HCT116 (cell line): ENCODE measurements at regions not wholly inside any gene's neighbourhood (a gene's known extent, or its start where the extent isn't known, plus 50 kb on each side); places are given as distances from the start of the nearest gene placed in this dataset.

Experiments
- ATAC-seq: fragments of 200-7000 bp; cut with Tn5 transposase; 2 replicates; pipeline ENCODE4 v1.9.1; 2020; ENCODE audit warnings: mild to moderate bottlenecking, moderate library complexity
- BruUV-seq: library from RNA; stranded (reverse); fragments of 400-500 nt; replicated peaks from 2 replicates; lab custom pipeline; 2021; lab: Mats Ljungman, UMichigan
- CTCF ChIA-PET: fragments of 300-600 bp; sonication (Branson Sonifier 250); formaldehyde crosslinking; loops from one replicate; lab custom pipeline; 2021; ENCODE audit warnings: antibody characterized with exemption; lab: Charles Lee
- POLR2A ChIA-PET: fragments of 300-600, 350-600 bp; sonication (Branson Sonifier 250); formaldehyde crosslinking; loops from one replicate; lab custom pipeline; 2021; ENCODE audit warnings: antibody characterized with exemption; lab: Charles Lee
- RAD21 ChIA-PET, 2 experiments: fragments of 300-600 bp; sonication (Branson Sonifier 250); formaldehyde crosslinking; loops; one replicate each; lab custom pipeline; 2023; ENCODE audit warnings: low total read pairs in 2 of 2; ENCODE audit not compliant: uncharacterized antibody in 2 of 2, unreplicated experiment in 2 of 2, low non-redundant PET in 1 of 2; lab: Charles Lee
- DNase-seq: peaks from one replicate; pipeline ENCODE4 v3.0.0-alpha.2; 2010; ENCODE audit warnings: low read depth, low spot score
- H2AFZ ChIP-seq: fragments of 200-600 bp; shearing (Covaris generic), sonication (generic); 2 replicates; pipeline ENCODE4 v1.6.1; 2017; ENCODE audit warnings: low read depth, mixed run types, mixed read lengths, antibody characterized with exemption, low read length; ENCODE audit not compliant: poor library complexity, severe bottlenecking
- H3K27ac ChIP-seq: 2 replicates; pipeline ENCODE4 v1.5.1; 2012; ENCODE audit warnings: low read depth, low read length
- H3K27me3 ChIP-seq: fragments of 200-600 bp; sonication (generic); 2 replicates; pipeline ENCODE4 v1.6.1; 2016; ENCODE audit warnings: mixed run types, low read length, mixed read lengths; ENCODE audit not compliant: insufficient read depth
- H3K36me3 ChIP-seq, 2 experiments: fragments of 200-500 bp in 1 of 2; fragments of 200-600 bp in 1 of 2; sonication (Bioruptor generic) in 1 of 2; sonication (generic) in 1 of 2; 2 replicates each; pipeline versions ENCODE4 v1.5.1 to v1.6.1; 2014 to 2016; ENCODE audit warnings: low read length in 2 of 2, inconsistent platforms in 1 of 2, mixed read lengths in 1 of 2, mixed run types in 1 of 2; ENCODE audit not compliant: insufficient read depth in 2 of 2, control insufficient read depth in 1 of 2
- H3K4me1 ChIP-seq, 2 experiments: fragments of 200-600 bp in 1 of 2; sonication (generic) in 1 of 2; 2 replicates each; pipeline versions ENCODE4 v1.5.1 to v1.6.1; 2012 to 2017; ENCODE audit warnings: low read length in 2 of 2, inconsistent platforms in 1 of 2, mild to moderate bottlenecking in 1 of 2, mixed read lengths in 1 of 2, mixed run types in 1 of 2, moderate library complexity in 1 of 2; ENCODE audit not compliant: insufficient read depth in 2 of 2, control insufficient read depth in 1 of 2
- H3K4me2 ChIP-seq: fragments of 200-600 bp; sonication (generic); 2 replicates; pipeline ENCODE4 v1.6.1; 2017; ENCODE audit warnings: mixed run types, low read length, mixed read lengths
- H3K4me3 ChIP-seq, 2 experiments: fragments of 200-600 bp in 1 of 2; sonication (generic) in 1 of 2; replicated peaks in 1 of 2; 2 replicates each; pipeline ENCODE4 v1.5.1; 2011 to 2016; ENCODE audit warnings: low read length in 2 of 2, control low read depth in 1 of 2, low read depth in 1 of 2, mild to moderate bottlenecking in 1 of 2, mixed read lengths in 1 of 2, mixed run types in 1 of 2
- H3K79me2 ChIP-seq: fragments of 200-600 bp; sonication (generic); 2 replicates; pipeline ENCODE4 v1.6.1; 2017; ENCODE audit warnings: mild to moderate bottlenecking, mixed run types, low read length, moderate library complexity, mixed read lengths; ENCODE audit not compliant: insufficient read depth
- H3K9ac ChIP-seq: fragments of 200-600 bp; sonication (generic); 2 replicates; pipeline ENCODE4 v1.6.1; 2016; ENCODE audit warnings: low read length, mixed read lengths
- H3K9me2 ChIP-seq: fragments of 200-600 bp; sonication (generic), shearing (Covaris generic); 2 replicates; pipeline ENCODE4 v1.6.1; 2017; ENCODE audit warnings: mixed run types, mild to moderate bottlenecking, moderate library complexity; ENCODE audit not compliant: insufficient read depth
- H3K9me3 ChIP-seq, 2 experiments: fragments of 200-500 bp in 1 of 2; fragments of 200-600 bp in 1 of 2; sonication (Bioruptor generic) in 1 of 2; sonication (generic) in 1 of 2; 2 replicates each; pipeline ENCODE4 v1.6.1; 2014 to 2017; ENCODE audit warnings: low read length in 2 of 2, mixed read lengths in 2 of 2, inconsistent platforms in 1 of 2, low read depth in 1 of 2, mild to moderate bottlenecking in 1 of 2, mixed run types in 1 of 2, moderate library complexity in 1 of 2; ENCODE audit not compliant: control insufficient read depth in 1 of 2, insufficient read depth in 1 of 2
- H4K20me1 ChIP-seq: fragments of 200-600 bp; sonication (generic), shearing (Covaris generic); 2 replicates; pipeline ENCODE4 v1.6.1; 2017; ENCODE audit warnings: mixed run types, mild to moderate bottlenecking, moderate library complexity; ENCODE audit not compliant: insufficient read depth
- CBX3 ChIP-seq: IDR thresholded peaks from 2 replicates; pipeline ENCODE4 v1.6.1; 2012; ENCODE audit warnings: low read depth
- CEBPB ChIP-seq: IDR thresholded peaks from 2 replicates; pipeline ENCODE4 v1.6.1; 2012; ENCODE audit warnings: low read depth
- CTCF ChIP-seq, 3 experiments: fragments of 200-600 bp in 1 of 3; sonication (generic) in 1 of 3; IDR thresholded peaks in 2 of 3; conservative IDR thresholded peaks in 1 of 3; 2 replicates each; pipeline ENCODE4 v1.5.1; 2012 to 2017; ENCODE audit warnings: low read depth in 2 of 3, low read length in 2 of 3, antibody characterized with exemption in 1 of 3, borderline replicate concordance in 1 of 3, control low read depth in 1 of 3, mild to moderate bottlenecking in 1 of 3, mixed read lengths in 1 of 3, mixed run types in 1 of 3, moderate library complexity in 1 of 3; ENCODE audit not compliant: insufficient read depth in 1 of 3
- ELF1 ChIP-seq: IDR thresholded peaks from 2 replicates; pipeline ENCODE4 v1.6.1; 2012; ENCODE audit warnings: low read depth, borderline replicate concordance
- EZH2 ChIP-seq: fragments of 200-600 bp; sonication (generic); IDR thresholded peaks from 2 replicates; pipeline ENCODE4 v1.6.1; 2017; ENCODE audit warnings: antibody characterized with exemption, mixed run types
- FOSL1 ChIP-seq: IDR thresholded peaks from 2 replicates; pipeline ENCODE4 v1.6.1; 2012; ENCODE audit warnings: low read depth
- JUND ChIP-seq: IDR thresholded peaks from 2 replicates; pipeline ENCODE4 v1.6.1; 2012
- MAX ChIP-seq: IDR thresholded peaks from 2 replicates; pipeline ENCODE4 v1.6.1; 2012
- POLR2A ChIP-seq: IDR thresholded peaks from 2 replicates; pipeline ENCODE4 v1.7.0; 2011; ENCODE audit warnings: borderline replicate concordance; ENCODE audit not compliant: insufficient read depth, insufficient read length; ENCODE audit errors: extremely low read depth
- RAD21 ChIP-seq: IDR thresholded peaks from 2 replicates; pipeline ENCODE4 v1.6.1; 2012; ENCODE audit warnings: low read depth, mild to moderate bottlenecking
- REST ChIP-seq: IDR thresholded peaks from 2 replicates; pipeline ENCODE4 v1.6.1; 2012; ENCODE audit warnings: low read depth
- SIN3A ChIP-seq: IDR thresholded peaks from 2 replicates; pipeline ENCODE4 v1.6.1; 2012; ENCODE audit warnings: low read depth
- SRF ChIP-seq: IDR thresholded peaks from 2 replicates; pipeline ENCODE4 v1.6.1; 2012; ENCODE audit warnings: low read depth
- TCF7L2 ChIP-seq: IDR thresholded peaks from 2 replicates; pipeline ENCODE4 v1.7.0; 2011; ENCODE audit warnings: borderline replicate concordance, inconsistent platforms; ENCODE audit not compliant: insufficient read depth, insufficient read length; ENCODE audit errors: extremely low read depth
- YY1 ChIP-seq: IDR thresholded peaks from 2 replicates; pipeline ENCODE4 v1.6.1; 2011; ENCODE audit warnings: low read length, low read depth, moderate library complexity, mild to moderate bottlenecking; ENCODE audit not compliant: insufficient replicate concordance; ENCODE audit errors: extremely low read depth
- ZFX ChIP-seq: fragments of 450-650 bp; IDR thresholded peaks from 2 replicates; pipeline ENCODE4 v1.6.1; 2017
- ZNF274 ChIP-seq: fragments of 200-500 bp; sonication (Bioruptor generic); IDR thresholded peaks from 2 replicates; pipeline ENCODE4 v1.6.1; 2014; ENCODE audit warnings: mild to moderate bottlenecking, low read depth, low read length, inconsistent platforms
- intact Hi-C: fragments of 100-400 bp; cut with micrococcal nuclease; formaldehyde crosslinking; loops from 2 replicates; pipeline ENCODE4 v1.10.0; 2022

- Histone ChIP-seq H3K4me3 (no peak overlapping the region), H3K9me3 (no peaks in the 10 kb centered on the region), H3K4me2 (no peak overlapping the region), H3K4me1 (no peaks in the 10 kb centered on the region), H3K27me3 (0 out of 2 replicates have a peak, but pooled peaks cover 10% of the 10 kb centered on the region), H3K9ac (no peak overlapping the region), H3K27ac (no peak overlapping the region), H2AFZ (no peak overlapping the region), H3K9me2 (no peaks in the 10 kb centered on the region), H4K20me1 (no peaks in the 10 kb centered on the region), H3K36me3 (no peaks in the 10 kb centered on the region), H3K79me2 (no peaks in the 10 kb centered on the region)
- POLR2A ChIA-PET, result no interaction called here
- TF ChIP-seq SRF, result no peak
- TF ChIP-seq TCF7L2, result no peak
- TF ChIP-seq EZH2, result no peak
- TF ChIP-seq FOSL1, result no peak
- no peak for TF ChIP-seq CTCF (IDR thresholded peaks at IDR 0.05 in 2 of 3, conservative IDR thresholded peaks at IDR 0.05 in 1 of 3; ENCODE audit: borderline replicate concordance in 1 of 3, insufficient read depth in 1 of 3, low read depth in 2 of 3, low read length in 2 of 3)
- no peak for TF ChIP-seq CBX3
- TF ChIP-seq MAX, result no peak
- TF ChIP-seq REST, result no peak
- no peak for TF ChIP-seq POLR2A
- no peak for TF ChIP-seq JUND
- no peak for TF ChIP-seq ZNF274
- no peak for TF ChIP-seq YY1
- no peak for TF ChIP-seq ZFX
- TF ChIP-seq CEBPB, result no peak
- no peak for TF ChIP-seq RAD21
- no peak for TF ChIP-seq ELF1
- TF ChIP-seq SIN3A, result no peak
- CTCF ChIA-PET, result no interaction called here
- no TSS peak for BruUV-seq
- ATAC-seq (no peak), DNase-seq (no peak)
- RAD21 ChIA-PET, result no interaction called here
- intact Hi-C loops, result no loop called here
Measured at GRCh38 chr11:30811226-30811755, 225.1 kb upstream of the MPPED2 start.
